HG02852 (cell line): ENCODE measurements at regions not wholly inside any gene's neighbourhood (a gene's known extent, or its start where the extent isn't known, plus 50 kb on each side); places are given as distances from the start of the nearest gene placed in this dataset.
"Not testable (repeated sequence)": the region's sequence is repeated elsewhere in the genome, so short reads cannot be mapped to it uniquely, and the experiment has no call there.

ENCODE experiments used
- ATAC-seq: cut with Tn5 transposase; IDR thresholded peaks from one replicate; pipeline ENCODE4 v1.9.1; 2021; ENCODE audit warnings: mild to moderate bottlenecking, moderate library complexity; ENCODE audit not compliant: unreplicated experiment

- not testable (repeated sequence) for ATAC-seq
Measured at GRCh38 chr9:42430674-42431615, 247.5 kb downstream of the SPATA31A6 start.

GRCh38 chr9:42431616-42432010 lies 248.2 kb downstream of the SPATA31A6 start:
- ATAC-seq, result not testable (repeated sequence)

- ATAC-seq, result not testable (repeated sequence)
Measured at GRCh38 chr9:42434844-42435714, 251.6 kb downstream of the SPATA31A6 start.

- not testable (repeated sequence) for ATAC-seq
Measured at GRCh38 chr9:42435715-42436342, 252.4 kb downstream of the SPATA31A6 start.

- peak; percentile 46 for ATAC-seq
Measured at GRCh38 chr9:42437057-42437759, 253.7 kb downstream of the SPATA31A6 start.

- ATAC-seq, result not testable (repeated sequence)
Measured at GRCh38 chr9:42442680-42443079, 259.2 kb downstream of the SPATA31A6 start.

GRCh38 chr9:42443414-42443813 lies 260.0 kb downstream of the SPATA31A6 start:
- peak; percentile 70 for ATAC-seq

GRCh38 chr9:42461436-42461835 lies 278.0 kb downstream of the SPATA31A6 start:
- ATAC-seq, result not testable (repeated sequence)

- ATAC-seq, result not testable (repeated sequence)
Measured at GRCh38 chr9:42461863-42462262, 278.4 kb downstream of the SPATA31A6 start.

- ATAC-seq, result not testable (repeated sequence)
Measured at GRCh38 chr9:42463981-42464380, 280.5 kb downstream of the SPATA31A6 start.

GRCh38 chr9:42470577-42470976 lies 287.1 kb downstream of the SPATA31A6 start:
- ATAC-seq, result not testable (repeated sequence)

- not testable (repeated sequence) for ATAC-seq
Measured at GRCh38 chr9:42490989-42491388, 307.5 kb downstream of the SPATA31A6 start.

- ATAC-seq, result not testable (repeated sequence)
Measured at GRCh38 chr9:42502620-42503264, 319.3 kb downstream of the SPATA31A6 start.

GRCh38 chr9:42508111-42508510 lies 324.7 kb downstream of the SPATA31A6 start:
- not testable (repeated sequence) for ATAC-seq

- not testable (repeated sequence) for ATAC-seq
Measured at GRCh38 chr9:42513535-42513934, 330.1 kb downstream of the SPATA31A6 start.

- ATAC-seq, result not testable (repeated sequence)
Measured at GRCh38 chr9:42534325-42534983, 351.0 kb downstream of the SPATA31A6 start.

GRCh38 chr9:42534984-42535325 lies 351.5 kb downstream of the SPATA31A6 start:
- ATAC-seq, result peak; percentile 56

- not testable (repeated sequence) for ATAC-seq
Measured at GRCh38 chr9:42550789-42551357, 367.4 kb downstream of the SPATA31A6 start.

- not testable (repeated sequence) for ATAC-seq
Measured at GRCh38 chr9:42568530-42568929, 385.1 kb downstream of the SPATA31A6 start.
